HepG2 (cell line): ENCODE measurements at regions not wholly inside any gene's neighbourhood (a gene's known extent, or its start where the extent isn't known, plus 50 kb on each side); places are given as distances from the start of the nearest gene placed in this dataset.

Source experiments
- ATAC-seq: fragments of 200-7000 bp; cut with Tn5 transposase; 3 replicates; pipeline ENCODE4 v1.9.1; 2020; ENCODE audit warnings: mild to moderate bottlenecking, moderate library complexity
- BruUV-seq: library from RNA; stranded (reverse); fragments of 400-500 nt; replicated peaks from 2 replicates; lab custom pipeline; 2021; lab: Mats Ljungman, UMichigan
- CTCF ChIA-PET: fragments of 300-600 bp; formaldehyde crosslinking; extraction: SDS; loops from one replicate; lab custom pipeline; 2021; ENCODE audit warnings: low total read pairs, inconsistent platforms, low intra/inter-chr PET ratio; lab: Yijun Ruan, JAX
- POLR2A ChIA-PET: fragments of 350-600 bp; sonication (Branson Sonifier 250); formaldehyde crosslinking; loops from one replicate; lab custom pipeline; 2020; ENCODE audit warnings: antibody characterized with exemption, inconsistent platforms; lab: Yijun Ruan, JAX
- DNase-seq: peaks from one replicate; pipeline ENCODE4 v3.0.0-alpha.2; 2015; ENCODE audit warnings: low spot score
- FAIRE-seq: peaks from 3 replicates; lab custom pipeline; 2011; peaks lifted over from hg19 to GRCh38; lab: Jason Lieb, UNC
- H2AFZ ChIP-seq: one replicate; pipeline ENCODE4 v1.6.1; 2011; ENCODE audit warnings: low read length, inconsistent platforms
- H3K27ac ChIP-seq: fragments of 300-600 bp; 3 replicates; pipeline ENCODE4 v1.8.0; 2011; ENCODE audit warnings: mixed run types, mild to moderate bottlenecking, mixed read lengths, low read length, inconsistent platforms; ENCODE audit not compliant: insufficient read depth; ENCODE audit errors: extremely low read length
- H3K27me3 ChIP-seq, 2 experiments: fragments of 200-600 bp in 1 of 2; 2 replicates in 1 of 2; 3 replicates in 1 of 2; pipeline versions ENCODE4 v1.6.0 to v1.8.0; 2011; ENCODE audit warnings: low read length in 2 of 2, mild to moderate bottlenecking in 2 of 2, moderate library complexity in 2 of 2, inconsistent platforms in 1 of 2; ENCODE audit not compliant: insufficient read depth in 2 of 2, control insufficient read depth in 1 of 2
- H3K36me3 ChIP-seq, 2 experiments: fragments of 200-600 bp in 1 of 2; replicated peaks in 1 of 2; 2 replicates in 1 of 2; 3 replicates in 1 of 2; pipeline versions ENCODE4 v1.5.1 to v1.8.0; 2011; ENCODE audit warnings: low read length in 2 of 2, inconsistent platforms in 1 of 2; ENCODE audit not compliant: insufficient read depth in 2 of 2, control insufficient read depth in 1 of 2
- H3K4me1 ChIP-seq: 2 replicates; pipeline ENCODE4 v1.5.1; 2012; ENCODE audit warnings: low read length, inconsistent platforms; ENCODE audit not compliant: insufficient read depth
- H3K4me2 ChIP-seq: 2 replicates; pipeline ENCODE4 v1.6.0; 2011; ENCODE audit warnings: low read depth, low read length, inconsistent platforms
- H3K4me3 ChIP-seq, 3 experiments: fragments of 200-600 bp in 1 of 3; sonication (generic), shearing (Covaris generic) in 1 of 3; replicated peaks in 1 of 3; 2 replicates each; pipeline ENCODE4 v1.5.1; 2011 to 2016; ENCODE audit warnings: low read length in 3 of 3, inconsistent platforms in 2 of 3, low read depth in 2 of 3, mild to moderate bottlenecking in 2 of 3, control low read depth in 1 of 3, mixed read lengths in 1 of 3; ENCODE audit not compliant: insufficient read depth in 1 of 3
- H3K79me2 ChIP-seq: one replicate; pipeline ENCODE4 v1.6.1; 2011; ENCODE audit warnings: low read length, inconsistent platforms; ENCODE audit not compliant: insufficient read depth
- H3K9ac ChIP-seq: 2 replicates; pipeline ENCODE4 v1.6.0; 2011; ENCODE audit warnings: mild to moderate bottlenecking, low read depth, low read length, inconsistent platforms; ENCODE audit not compliant: insufficient read depth
- H3K9me3 ChIP-seq: 2 replicates; pipeline ENCODE4 v1.5.1; 2012; ENCODE audit warnings: mild to moderate bottlenecking, low read length
- H4K20me1 ChIP-seq: 2 replicates; pipeline ENCODE4 v1.6.0; 2011; ENCODE audit warnings: inconsistent platforms, mild to moderate bottlenecking, low read length, moderate library complexity; ENCODE audit not compliant: insufficient read depth
- AHR ChIP-seq: IDR thresholded peaks from 2 replicates; pipeline ENCODE4 v1.6.1; 2018; ENCODE audit warnings: missing genetic modification reagents, missing compliant biosample characterization
- FOXK2 ChIP-seq: fragments of 450-650 bp; IDR thresholded peaks from 2 replicates; pipeline ENCODE4 v1.6.1; 2016
- IRF1 ChIP-seq: sonication (generic); formaldehyde crosslinking; IDR thresholded peaks from 2 replicates; pipeline ENCODE4 v1.4.0; 2020; ENCODE audit warnings: low read depth, mild to moderate bottlenecking, missing genetic modification reagents
- NCOA5 ChIP-seq: sonication (generic); formaldehyde crosslinking; IDR thresholded peaks from 2 replicates; pipeline ENCODE4 v1.4.0; 2020; ENCODE audit warnings: missing genetic modification reagents
- PRPF4 ChIP-seq: fragments of 200-400 bp; formaldehyde crosslinking; IDR thresholded peaks from 2 replicates; pipeline ENCODE4 v1.6.1; 2016; ENCODE audit warnings: low read length, low read depth; ENCODE audit not compliant: poor library complexity, severe bottlenecking
- ZFP37 ChIP-seq: sonication (generic); formaldehyde crosslinking; IDR thresholded peaks from 2 replicates; pipeline ENCODE4 v1.4.0; 2020; ENCODE audit warnings: missing genetic modification reagents, borderline replicate concordance
- ZIK1 ChIP-seq: sonication (generic); formaldehyde crosslinking; IDR thresholded peaks from 2 replicates; pipeline ENCODE4 v1.5.0; 2020; ENCODE audit warnings: mild to moderate bottlenecking, low read depth, missing genetic modification reagents, borderline replicate concordance
- ZKSCAN5 ChIP-seq: sonication (generic); formaldehyde crosslinking; IDR thresholded peaks from 2 replicates; pipeline ENCODE4 v1.5.1; 2020; ENCODE audit warnings: mild to moderate bottlenecking, missing genetic modification reagents
- ZNF274 ChIP-seq: sonication (generic); formaldehyde crosslinking; IDR thresholded peaks from 2 replicates; pipeline ENCODE4 v1.5.1; 2020; ENCODE audit warnings: mild to moderate bottlenecking, missing genetic modification reagents
- ZNF292 ChIP-seq: sonication (generic); formaldehyde crosslinking; IDR thresholded peaks from 2 replicates; pipeline ENCODE4 v1.8.1; 2022; ENCODE audit warnings: mild to moderate bottlenecking, low read depth, missing genetic modification reagents, borderline replicate concordance
- ZNF468 ChIP-seq: sonication (generic); formaldehyde crosslinking; IDR thresholded peaks from 2 replicates; pipeline ENCODE4 v1.8.0; 2022; ENCODE audit warnings: mild to moderate bottlenecking, moderate library complexity, missing genetic modification reagents
- ZNF614 ChIP-seq: IDR thresholded peaks from 2 replicates; pipeline ENCODE4 v1.6.1; 2018; ENCODE audit warnings: missing biosample characterization, missing genetic modification reagents, inconsistent platforms, borderline replicate concordance
- ZNF7 ChIP-seq: IDR thresholded peaks from 2 replicates; pipeline ENCODE4 v1.6.1; 2016; ENCODE audit warnings: missing biosample characterization, missing genetic modification reagents
- ZNF703 ChIP-seq: sonication (generic); formaldehyde crosslinking; IDR thresholded peaks from 2 replicates; pipeline ENCODE4 v1.5.1; 2020; ENCODE audit warnings: missing genetic modification reagents, mild to moderate bottlenecking, moderate library complexity, borderline replicate concordance
- WGBS: methylation state at CpG from one replicate; pipeline ENCODE4 v1.1.6; 2017; ENCODE audit warnings: low lambda C conversion rate; 5-methylcytosine and 5-hydroxymethylcytosine counted together
- in situ Hi-C: cut with HindIII; loops from 2 replicates; pipeline ENCODE4 v1.10.0; 2017; ENCODE audit warnings: low pct_unique_long_range_greater_than_20kb; ENCODE audit not compliant: extremely low pct_ligation_motif_present
- intact Hi-C: fragments of 100-400 bp; cut with micrococcal nuclease; formaldehyde crosslinking; loops from one replicate; pipeline ENCODE4 v1.10.0; 2022; ENCODE audit not compliant: unreplicated experiment
- TF ChIP-seq, protein P1 (sequence below): sonication (generic); formaldehyde crosslinking; IDR thresholded peaks from 2 replicates; pipeline ENCODE4 v1.5.0; 2020; ENCODE audit warnings: missing genetic modification reagents
- TF ChIP-seq, protein P2 (sequence below): IDR thresholded peaks from 2 replicates; pipeline ENCODE4 v1.6.1; 2012; ENCODE audit warnings: low read length, improper control_type of control experiment
- TF ChIP-seq, protein P3 (sequence below): IDR thresholded peaks from 2 replicates; pipeline ENCODE4 v1.6.1; 2016

- Histone ChIP-seq H3K27ac (no peak overlapping the region), H3K4me3 (no peak overlapping the region), H3K4me2 (no peak overlapping the region), H2AFZ (no peak overlapping the region), H4K20me1 (no peaks in the 10 kb centered on the region), H3K9me3 (no peaks in the 10 kb centered on the region), H3K79me2 (no peaks in the 10 kb centered on the region), H3K36me3 (no peaks in the 10 kb centered on the region), H3K4me1 (no peaks in the 10 kb centered on the region), H3K27me3 (no peaks in the 10 kb centered on the region), H3K9ac (no peak overlapping the region)
- no peak for TF ChIP-seq PRPF4
- TF ChIP-seq, protein P1, sequence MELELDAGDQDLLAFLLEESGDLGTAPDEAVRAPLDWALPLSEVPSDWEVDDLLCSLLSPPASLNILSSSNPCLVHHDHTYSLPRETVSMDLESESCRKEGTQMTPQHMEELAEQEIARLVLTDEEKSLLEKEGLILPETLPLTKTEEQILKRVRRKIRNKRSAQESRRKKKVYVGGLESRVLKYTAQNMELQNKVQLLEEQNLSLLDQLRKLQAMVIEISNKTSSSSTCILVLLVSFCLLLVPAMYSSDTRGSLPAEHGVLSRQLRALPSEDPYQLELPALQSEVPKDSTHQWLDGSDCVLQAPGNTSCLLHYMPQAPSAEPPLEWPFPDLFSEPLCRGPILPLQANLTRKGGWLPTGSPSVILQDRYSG (CRISPR knock-in tag) = no peak
- TF ChIP-seq ZNF292 = no peak
- TF ChIP-seq FOXK2 = no peak
- no peak for TF ChIP-seq ZFP37 (CRISPR knock-in tag)
- no peak for TF ChIP-seq ZNF468 (CRISPR knock-in tag)
- TF ChIP-seq, protein P2, sequence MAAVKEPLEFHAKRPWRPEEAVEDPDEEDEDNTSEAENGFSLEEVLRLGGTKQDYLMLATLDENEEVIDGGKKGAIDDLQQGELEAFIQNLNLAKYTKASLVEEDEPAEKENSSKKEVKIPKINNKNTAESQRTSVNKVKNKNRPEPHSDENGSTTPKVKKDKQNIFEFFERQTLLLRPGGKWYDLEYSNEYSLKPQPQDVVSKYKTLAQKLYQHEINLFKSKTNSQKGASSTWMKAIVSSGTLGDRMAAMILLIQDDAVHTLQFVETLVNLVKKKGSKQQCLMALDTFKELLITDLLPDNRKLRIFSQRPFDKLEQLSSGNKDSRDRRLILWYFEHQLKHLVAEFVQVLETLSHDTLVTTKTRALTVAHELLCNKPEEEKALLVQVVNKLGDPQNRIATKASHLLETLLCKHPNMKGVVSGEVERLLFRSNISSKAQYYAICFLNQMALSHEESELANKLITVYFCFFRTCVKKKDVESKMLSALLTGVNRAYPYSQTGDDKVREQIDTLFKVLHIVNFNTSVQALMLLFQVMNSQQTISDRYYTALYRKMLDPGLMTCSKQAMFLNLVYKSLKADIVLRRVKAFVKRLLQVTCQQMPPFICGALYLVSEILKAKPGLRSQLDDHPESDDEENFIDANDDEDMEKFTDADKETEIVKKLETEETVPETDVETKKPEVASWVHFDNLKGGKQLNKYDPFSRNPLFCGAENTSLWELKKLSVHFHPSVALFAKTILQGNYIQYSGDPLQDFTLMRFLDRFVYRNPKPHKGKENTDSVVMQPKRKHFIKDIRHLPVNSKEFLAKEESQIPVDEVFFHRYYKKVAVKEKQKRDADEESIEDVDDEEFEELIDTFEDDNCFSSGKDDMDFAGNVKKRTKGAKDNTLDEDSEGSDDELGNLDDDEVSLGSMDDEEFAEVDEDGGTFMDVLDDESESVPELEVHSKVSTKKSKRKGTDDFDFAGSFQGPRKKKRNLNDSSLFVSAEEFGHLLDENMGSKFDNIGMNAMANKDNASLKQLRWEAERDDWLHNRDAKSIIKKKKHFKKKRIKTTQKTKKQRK = no peak
- TF ChIP-seq NCOA5 = no peak
- TF ChIP-seq, protein P3, sequence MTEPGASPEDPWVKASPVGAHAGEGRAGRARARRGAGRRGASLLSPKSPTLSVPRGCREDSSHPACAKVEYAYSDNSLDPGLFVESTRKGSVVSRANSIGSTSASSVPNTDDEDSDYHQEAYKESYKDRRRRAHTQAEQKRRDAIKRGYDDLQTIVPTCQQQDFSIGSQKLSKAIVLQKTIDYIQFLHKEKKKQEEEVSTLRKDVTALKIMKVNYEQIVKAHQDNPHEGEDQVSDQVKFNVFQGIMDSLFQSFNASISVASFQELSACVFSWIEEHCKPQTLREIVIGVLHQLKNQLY (CRISPR knock-in tag) = no peak
- TF ChIP-seq IRF1 = no peak
- TF ChIP-seq ZNF614 (CRISPR knock-in tag) = no peak
- TF ChIP-seq ZKSCAN5 (CRISPR knock-in tag) = no peak
- TF ChIP-seq AHR = no peak
- no peak for TF ChIP-seq ZIK1
- TF ChIP-seq ZNF703 (CRISPR knock-in tag) = no peak
- TF ChIP-seq ZNF274 (CRISPR knock-in tag) = no peak
- no peak for TF ChIP-seq ZNF7 (CRISPR knock-in tag)
- intact Hi-C loops (no loop called here), in situ Hi-C loops (no loop called here)
- ChIA-PET POLR2A (no interaction called here), CTCF (no interaction called here)
- DNase-seq (no peak), FAIRE-seq (no peak), ATAC-seq (no peak)
- 0% methylated on average over 1 of the region's 1 CpG for WGBS
- no TSS peak for BruUV-seq
Observed at GRCh38 chr4:135194477-135194876, 992.9 kb upstream of the PABPC4L start.
